ENCODE measurements at regions not wholly inside any gene's neighbourhood (a gene's known extent, or its start where the extent isn't known, plus 50 kb on each side); places are given as distances from the start of the nearest gene placed in this dataset.

GRCh38 chr2:222049946-222050345, 248.9 kb downstream of the PAX3 start:
- Histone ChIP-seq H3K4me3 (no peak overlapping the region), H3K36me3 (replicated peaks in 1 of 2; ENCODE audit: insufficient read depth in 1 of 2, low read depth in 2 of 2) (no peaks in the 10 kb centered on the region), H3K4me1 (no peaks in the 10 kb centered on the region), H3K27ac (no peak overlapping the region), H3K9me3 (no peaks in the 10 kb centered on the region), H3K27me3 (no peaks in the 10 kb centered on the region)
- DNase-seq: no peak
- intact Hi-C loops (cut with DNase I): no loop called here
- WGBS, 2 donors: 80 to 81% methylated on average over 3 of the region's 3 CpGs
- TF ChIP-seq POLR2A (IDR thresholded peaks at IDR 0.05) (no peak), CTCF (IDR thresholded peaks at IDR 0.05) (no peak)
- no peak for ATAC-seq

GRCh38 chr2:222043897-222044296, 254.9 kb downstream of the PAX3 start:
- Histone ChIP-seq H3K4me1 (no peaks in the 10 kb centered on the region), H3K27ac (no peak overlapping the region), H3K4me3 (no peak overlapping the region), H3K9me3 (no peaks in the 10 kb centered on the region), H3K36me3 (replicated peaks in 1 of 2; ENCODE audit: insufficient read depth in 1 of 2, low read depth in 2 of 2) (no peaks in the 10 kb centered on the region), H3K27me3 (no peaks in the 10 kb centered on the region)
- DNase-seq (peak in 1 of 4 donors; percentile 9), ATAC-seq (no peak)
- WGBS, 2 donors: 45 to 74% methylated on average over 4 of the region's 4 CpGs
- intact Hi-C loops (cut with DNase I): no loop called here
- TF ChIP-seq POLR2A (IDR thresholded peaks at IDR 0.05) (no peak), CTCF (IDR thresholded peaks at IDR 0.05) (no peak)

GRCh38 chr2:222042666-222043065, 256.1 kb downstream of the PAX3 start:
- TF ChIP-seq CTCF (IDR thresholded peaks at IDR 0.05) (no peak), POLR2A (IDR thresholded peaks at IDR 0.05) (no peak)
- Histone ChIP-seq H3K27ac (no peak overlapping the region), H3K36me3 (replicated peaks in 1 of 2; ENCODE audit: insufficient read depth in 1 of 2, low read depth in 2 of 2) (no peaks in the 10 kb centered on the region), H3K9me3 (no peaks in the 10 kb centered on the region), H3K4me3 (no peak overlapping the region), H3K27me3 (no peaks in the 10 kb centered on the region), H3K4me1 (no peaks in the 10 kb centered on the region)
- DNase-seq (no peak), ATAC-seq (no peak)
- WGBS, 2 donors: 37 to 41% methylated on average over 4 of the region's 4 CpGs
- intact Hi-C loops (cut with DNase I): no loop called here

GRCh38 chr2:222040333-222040732, 258.5 kb downstream of the PAX3 start:
- H3K27me3 ChIP-seq: no peaks in the 10 kb centered on the region
- H3K4me1 ChIP-seq: no peaks in the 10 kb centered on the region
- no peak overlapping the region for H3K27ac ChIP-seq
- no peak for TF ChIP-seq POLR2A (IDR thresholded peaks at IDR 0.05)
- no peak for TF ChIP-seq CTCF (IDR thresholded peaks at IDR 0.05)
- H3K9me3 ChIP-seq: no peaks in the 10 kb centered on the region
- DNase-seq (no peak), ATAC-seq (no peak)
- 61 to 90% methylated on average over 2 of the region's 2 CpGs for WGBS, 2 donors
- H3K36me3 ChIP-seq (replicated peaks in 1 of 2; ENCODE audit: insufficient read depth in 1 of 2, low read depth in 2 of 2): no peaks in the 10 kb centered on the region
- intact Hi-C loops (cut with DNase I): no loop called here
- H3K4me3 ChIP-seq: no peak overlapping the region

GRCh38 chr2:222039821-222040220, 259.0 kb downstream of the PAX3 start:
- no peak overlapping the region for H3K4me3 ChIP-seq
- DNase-seq (peak in 1 of 4 donors; percentile 8), ATAC-seq (no peak)
- H3K27me3 ChIP-seq: no peaks in the 10 kb centered on the region
- WGBS, 2 donors: 39% methylated on average over 3 of the region's 3 CpGs
- no peaks in the 10 kb centered on the region for H3K9me3 ChIP-seq
- TF ChIP-seq CTCF (IDR thresholded peaks at IDR 0.05) (no peak), POLR2A (IDR thresholded peaks at IDR 0.05) (no peak)
- no peak overlapping the region for H3K27ac ChIP-seq
- intact Hi-C loops (cut with DNase I): no loop called here
- no peaks in the 10 kb centered on the region for H3K36me3 ChIP-seq (replicated peaks in 1 of 2; ENCODE audit: insufficient read depth in 1 of 2, low read depth in 2 of 2)
- no peaks in the 10 kb centered on the region for H3K4me1 ChIP-seq
